Cardiac septum (tissue), 1 donor: ENCODE measurements at regions not wholly inside any gene's neighbourhood (a gene's known extent, or its start where the extent isn't known, plus 50 kb on each side); places are given as distances from the start of the nearest gene placed in this dataset.

Source experiments
- DNase-seq: peaks from one replicate; pipeline ENCODE4 v3.0.0-alpha.2; 2020; ENCODE audit warnings: low spot score
- intact Hi-C: fragments of 100-400 bp; cut with DNase I; formaldehyde crosslinking; loops from one replicate; pipeline ENCODE4 v1.14.0; 2022
- donor health status: DM: no; HTN: no; CAD: no.

DNA sequence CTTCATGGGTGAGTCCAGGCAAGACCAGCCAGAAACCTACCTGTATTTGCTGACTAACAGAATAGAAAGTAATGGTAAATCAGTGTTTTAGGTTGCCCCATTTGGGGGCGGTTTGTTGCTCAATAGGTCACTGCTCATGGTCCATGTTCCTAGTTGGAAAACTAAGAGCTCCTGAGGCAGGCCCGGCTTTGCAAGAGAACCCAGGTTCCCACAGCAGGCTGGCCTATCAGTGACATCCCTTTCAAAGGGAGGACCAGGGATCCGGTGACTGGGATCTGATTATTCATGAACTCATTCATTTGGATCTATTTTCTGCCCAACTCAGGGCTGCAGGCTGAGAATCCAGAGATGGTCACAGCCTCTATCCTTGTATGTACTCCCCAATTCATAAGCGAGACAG lies 163.9 kb downstream of the WNT7A start:
- intact Hi-C loops = no loop called here
- no peak for DNase-seq

DNA sequence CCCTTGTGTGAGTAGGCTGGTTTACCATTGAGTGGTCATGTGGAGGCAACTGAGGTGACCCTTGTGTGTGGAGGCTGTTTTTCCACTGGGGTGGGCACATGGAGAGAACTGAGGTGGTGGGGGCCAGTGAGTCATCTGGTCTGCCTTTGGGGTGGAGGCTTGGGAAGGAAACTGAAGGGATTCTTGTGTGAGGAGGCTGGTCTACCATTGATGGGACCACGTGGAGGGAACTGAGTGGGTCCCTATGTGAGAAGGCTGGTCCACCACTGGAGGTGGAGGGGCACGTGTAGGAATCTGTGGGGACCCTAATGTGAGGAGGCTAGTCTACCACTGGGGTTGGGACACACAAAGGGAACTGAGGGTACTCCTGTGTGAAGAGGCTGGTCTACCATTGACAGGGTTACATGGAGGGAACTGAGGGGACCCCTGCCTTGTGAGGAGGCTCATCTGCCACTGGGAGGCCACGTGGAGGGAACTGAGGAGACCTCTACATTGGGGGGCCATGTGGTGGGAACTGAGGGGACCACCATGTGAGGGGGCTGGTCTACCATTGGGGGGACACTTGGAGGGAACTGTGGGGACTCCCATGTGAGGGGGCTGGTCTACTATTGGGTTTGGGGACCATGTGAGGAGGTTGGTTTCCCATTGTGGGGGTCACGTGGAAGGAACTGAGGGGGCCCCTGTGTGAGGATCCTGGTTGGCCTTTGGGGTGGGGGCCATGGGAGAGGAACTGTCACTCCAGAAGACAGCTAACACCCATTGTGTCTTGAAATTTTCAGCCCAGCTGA lies 164.5 kb downstream of the WNT7A start:
- intact Hi-C loops = no loop called here
- peak; percentile 43 for DNase-seq

DNA sequence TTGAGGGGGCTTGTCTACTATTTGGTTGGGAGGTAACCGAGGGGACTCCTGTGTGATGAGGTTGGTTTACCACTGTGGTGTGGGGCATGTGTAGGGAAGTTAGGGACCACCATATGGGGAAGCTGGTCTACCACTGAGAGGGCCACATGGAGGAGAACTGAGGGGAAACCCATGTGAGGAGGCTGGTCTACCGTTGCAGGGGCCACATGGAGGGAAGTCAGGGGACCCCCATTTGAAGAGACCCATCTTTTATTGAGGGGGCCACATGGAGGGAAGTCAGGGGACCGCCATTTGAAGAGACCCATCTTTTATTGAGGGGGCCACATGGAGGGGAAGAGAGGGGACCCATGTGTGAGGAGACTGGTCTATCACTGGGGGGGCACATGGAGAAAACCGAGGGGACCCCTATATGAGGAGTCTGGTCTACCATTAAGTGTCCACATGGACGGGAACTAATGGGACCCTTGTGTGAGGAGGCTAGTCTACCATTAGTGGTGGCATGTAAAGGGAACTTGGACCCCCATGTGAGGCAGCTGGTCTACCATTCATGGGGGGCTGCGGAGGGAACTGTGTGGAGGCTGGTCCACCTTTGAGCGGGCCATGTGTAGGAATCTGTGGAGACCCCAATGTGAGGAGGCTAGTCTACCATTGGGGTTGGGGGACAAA lies 165.5 kb downstream of the FBLN2 start:
- DNase-seq = peak; percentile 14
- intact Hi-C loops = no loop called here

DNA sequence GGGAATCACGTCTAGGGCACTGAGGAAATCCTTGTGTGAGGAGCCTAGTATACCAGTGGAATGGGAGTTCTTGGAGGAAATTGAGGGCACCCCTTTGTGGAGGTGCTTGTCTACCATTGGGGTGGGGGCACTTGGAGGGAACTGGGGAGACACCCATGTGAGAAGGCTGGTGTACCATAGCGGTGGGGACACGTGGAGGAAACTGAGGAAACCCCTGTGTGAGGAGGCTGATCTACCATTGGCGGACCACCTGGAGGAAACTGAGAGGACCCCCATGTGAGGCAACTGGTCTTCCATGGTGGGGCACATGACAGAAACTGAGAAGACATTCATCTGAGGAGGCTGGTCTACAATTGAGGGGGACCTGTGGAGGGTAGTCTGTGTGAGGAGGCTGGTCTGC lies 164.5 kb downstream of the FBLN2 start:
- DNase-seq = no peak
- intact Hi-C loops = no loop called here

DNA sequence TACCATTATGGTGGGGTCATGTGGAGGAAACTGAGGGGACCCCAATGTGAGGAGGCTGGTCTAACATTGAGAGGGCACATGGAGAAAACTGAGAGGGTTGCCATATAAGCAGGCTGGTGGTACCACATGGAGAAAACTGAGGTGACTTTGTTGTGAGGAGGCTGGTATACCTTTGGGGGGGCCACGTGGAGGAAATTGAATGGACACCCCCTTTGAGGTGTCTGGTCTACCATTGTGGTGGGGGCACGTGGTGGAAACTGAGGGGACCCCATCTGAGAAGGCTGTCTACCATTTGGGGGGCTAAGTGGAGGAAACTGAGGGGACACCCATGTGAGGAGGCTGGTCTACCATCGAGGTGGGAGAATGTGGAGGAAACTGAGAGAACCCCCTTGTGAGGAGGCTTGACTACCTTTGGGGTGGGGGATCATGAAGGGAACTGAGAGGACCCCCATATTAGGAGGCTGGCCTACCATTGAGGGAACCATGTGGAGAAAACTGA lies 163.8 kb downstream of the FBLN2 start:
- intact Hi-C loops = no loop called here
- DNase-seq = peak; percentile 33

DNA sequence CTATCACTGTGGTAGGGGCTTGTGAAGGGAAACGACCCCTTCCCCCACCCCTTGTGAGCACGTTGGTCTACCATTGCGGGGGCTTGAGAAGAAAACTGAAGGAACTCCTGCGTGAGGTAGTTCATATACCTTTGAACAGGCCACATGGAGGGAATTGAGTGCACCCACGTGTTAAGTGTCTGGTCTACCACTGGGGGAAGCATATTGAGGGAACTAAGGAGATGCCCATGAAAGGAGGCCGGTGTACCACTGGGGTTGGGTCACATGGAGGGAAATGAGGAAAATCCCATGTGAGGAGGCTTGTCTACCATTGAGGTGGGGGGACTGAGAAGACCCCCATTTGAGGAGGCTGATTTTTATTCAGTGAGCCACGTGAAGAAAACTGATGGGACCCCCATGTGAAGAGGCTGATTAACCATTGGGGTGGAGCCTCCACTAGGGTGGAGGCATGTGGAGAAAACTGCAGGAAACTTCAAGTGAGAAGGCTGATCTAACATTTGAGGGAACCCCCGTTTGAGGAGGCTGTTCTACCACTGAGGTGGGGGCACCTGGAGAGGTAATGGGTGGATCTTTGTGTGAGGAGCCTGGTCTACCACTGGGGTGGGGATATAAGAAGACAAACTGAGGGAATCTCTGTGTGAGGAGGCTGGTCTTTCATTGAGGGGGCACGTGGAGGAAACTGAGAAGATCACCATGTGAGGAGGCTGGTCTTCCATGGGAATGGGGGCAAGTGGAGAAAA lies 163.2 kb downstream of the FBLN2 start:
- intact Hi-C loops = no loop called here
- peak; percentile 31 for DNase-seq

DNA sequence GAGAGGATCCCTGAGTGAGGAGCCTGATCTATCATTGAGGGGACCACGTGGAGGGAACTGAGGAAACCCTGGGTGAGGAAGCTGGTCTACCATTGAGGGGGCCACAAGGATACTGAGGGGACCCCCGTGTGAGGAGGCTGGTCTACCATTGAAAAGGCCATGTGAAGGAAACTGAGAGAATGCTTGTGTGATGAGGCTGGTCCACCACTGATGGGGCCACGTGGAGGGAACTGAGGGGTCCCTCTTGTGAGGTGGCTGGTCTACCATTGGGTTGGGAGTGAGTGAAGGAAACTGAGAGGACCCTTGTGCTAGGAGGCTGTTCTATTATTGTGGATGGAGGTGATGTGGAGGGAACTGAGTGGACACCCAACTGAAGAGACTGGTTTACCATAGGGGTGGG lies 161.3 kb downstream of the FBLN2 start:
- DNase-seq = peak; percentile 62
- intact Hi-C loops = no loop called here

DNA sequence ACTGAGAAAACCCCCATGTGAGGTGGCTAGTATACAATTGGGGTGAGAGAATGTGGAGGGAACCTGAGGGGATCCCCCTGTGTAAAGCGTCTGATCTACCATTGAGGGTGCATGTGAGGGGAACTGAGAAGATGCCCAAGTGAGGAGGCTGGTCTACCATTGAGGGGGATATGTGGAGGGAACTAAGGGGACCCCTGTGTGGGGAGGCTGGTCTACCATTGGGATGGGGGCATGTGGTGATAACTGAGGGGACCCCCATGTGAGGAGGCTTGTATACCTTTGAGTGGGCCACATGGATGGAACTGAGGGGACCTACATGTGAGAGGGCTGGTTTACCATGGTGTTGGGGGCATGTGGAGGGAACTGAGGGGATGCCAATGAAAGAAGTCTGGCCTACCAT lies 160.8 kb downstream of the FBLN2 start:
- DNase-seq = peak; percentile 50
- intact Hi-C loops = no loop called here

DNA sequence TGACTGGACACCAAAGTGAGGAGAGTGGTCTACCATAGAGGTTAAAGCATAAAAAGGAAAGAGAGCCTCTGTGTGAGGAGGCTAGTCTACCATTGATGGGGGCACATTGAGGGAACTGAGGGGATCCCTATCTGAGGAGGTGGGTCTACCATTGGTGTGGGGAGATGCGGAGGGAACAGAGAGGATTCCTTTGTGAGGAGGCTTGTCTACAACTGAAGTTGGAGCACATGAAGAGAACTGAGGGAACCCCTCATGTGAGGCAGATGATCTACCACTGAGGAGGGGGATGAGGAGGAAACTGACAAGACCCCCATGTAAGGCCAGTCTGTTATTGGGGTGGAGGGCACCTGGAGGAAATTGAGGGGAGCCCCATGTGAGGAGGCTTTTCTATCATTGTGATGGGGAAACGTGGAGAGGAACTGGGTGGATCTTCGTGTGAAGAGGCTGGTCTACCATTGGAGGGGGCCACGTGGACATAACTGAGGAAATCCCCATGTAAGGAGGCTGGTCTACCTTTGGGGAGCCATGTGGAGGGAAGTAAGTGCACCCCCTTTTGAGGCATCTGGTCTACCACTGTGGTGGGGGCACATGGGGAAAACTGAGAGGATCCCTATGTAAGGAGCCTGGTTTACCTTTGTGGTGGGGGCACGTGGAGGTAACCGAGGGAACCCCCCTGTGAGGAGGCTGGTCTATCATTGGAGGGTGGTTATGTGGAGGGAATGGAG lies 160.1 kb downstream of the FBLN2 start:
- intact Hi-C loops = no loop called here

DNA sequence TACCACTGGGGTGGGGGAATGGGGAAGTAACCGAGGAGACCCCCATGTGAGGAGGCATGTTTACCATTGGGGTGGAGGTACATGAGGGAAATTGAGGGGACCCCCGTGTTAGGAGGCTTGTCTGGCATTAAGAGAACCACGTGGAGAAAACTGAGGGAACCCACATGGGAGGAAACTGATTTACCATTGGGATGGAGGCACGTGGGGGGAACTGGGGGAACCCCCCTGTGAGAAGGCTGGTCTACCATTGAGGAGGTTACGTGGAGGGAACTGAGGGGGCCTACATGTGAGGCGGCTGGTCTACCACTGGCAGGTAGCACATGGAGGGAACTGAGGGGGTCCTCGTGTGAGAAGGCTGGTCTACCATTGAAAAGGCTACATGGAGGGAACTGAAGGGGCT lies 159.4 kb downstream of the FBLN2 start:
- intact Hi-C loops = no loop called here
- no peak for DNase-seq

More for the DNA sequence above, 160.1 kb downstream of the FBLN2 start:
- peak; percentile 36 for DNase-seq

DNA sequence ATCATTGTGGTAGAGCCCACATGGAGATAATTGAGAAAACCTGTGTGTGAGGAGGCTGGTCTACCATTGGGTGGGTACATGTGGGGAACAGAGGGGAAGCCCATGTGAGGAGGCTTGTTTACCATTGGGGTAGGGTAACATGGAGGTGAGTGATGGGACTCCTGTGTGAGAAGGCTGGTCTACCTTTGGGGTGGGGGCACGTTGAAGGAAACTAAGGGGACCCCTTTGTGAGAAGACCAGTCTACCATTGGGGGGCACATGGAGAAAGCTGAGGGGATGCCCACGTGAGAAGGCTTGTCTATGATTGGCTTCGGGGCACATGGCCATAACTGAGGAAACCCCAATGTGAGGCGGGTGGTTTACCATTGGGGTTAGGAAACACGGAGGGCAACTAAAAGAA lies 158.5 kb downstream of the FBLN2 start:
- DNase-seq = no peak

DNA sequence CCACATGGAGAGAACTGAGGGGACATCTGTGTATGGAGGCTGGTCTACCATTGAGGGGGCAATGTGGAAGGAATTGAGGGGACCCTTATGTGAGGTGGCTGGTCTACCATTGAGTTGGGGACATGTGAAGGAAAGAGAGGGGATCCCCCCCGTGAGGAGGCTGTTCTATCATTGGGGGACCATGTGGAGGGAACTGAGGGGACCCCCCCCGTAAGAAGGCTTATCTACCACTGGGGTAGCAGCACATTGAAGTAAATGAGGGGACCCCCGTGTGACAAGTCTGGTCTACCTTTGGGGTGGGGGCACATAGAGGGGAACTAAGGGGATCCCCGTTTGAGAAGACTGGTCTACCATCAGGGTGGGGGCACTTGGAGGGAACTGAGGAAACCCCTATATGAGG lies 158.0 kb downstream of the FBLN2 start:
- no peak for DNase-seq
- intact Hi-C loops = no loop called here

More for the DNA sequence above, 158.5 kb downstream of the FBLN2 start:
- intact Hi-C loops = no loop called here

DNA sequence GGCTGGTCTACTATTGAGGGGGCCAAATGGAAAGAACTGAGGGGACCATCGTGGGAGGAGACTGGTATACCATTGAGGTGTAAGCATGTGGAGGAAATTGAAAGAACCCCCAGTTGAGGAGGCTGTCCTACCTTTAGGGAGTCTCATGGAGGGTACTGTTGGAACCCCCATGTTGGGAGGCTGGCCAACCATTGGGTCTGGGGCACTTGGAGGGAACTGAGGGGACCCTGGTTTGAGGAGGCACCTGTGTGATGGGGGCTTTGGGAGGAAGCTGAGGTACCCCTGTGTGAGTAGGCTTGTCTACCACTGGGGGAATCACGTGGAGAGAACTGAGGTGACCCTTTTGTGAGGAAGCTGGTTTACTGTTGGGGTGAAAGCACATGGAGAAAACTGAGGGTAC lies 157.5 kb downstream of the FBLN2 start:
- peak; percentile 33 for DNase-seq
- intact Hi-C loops = no loop called here

DNA sequence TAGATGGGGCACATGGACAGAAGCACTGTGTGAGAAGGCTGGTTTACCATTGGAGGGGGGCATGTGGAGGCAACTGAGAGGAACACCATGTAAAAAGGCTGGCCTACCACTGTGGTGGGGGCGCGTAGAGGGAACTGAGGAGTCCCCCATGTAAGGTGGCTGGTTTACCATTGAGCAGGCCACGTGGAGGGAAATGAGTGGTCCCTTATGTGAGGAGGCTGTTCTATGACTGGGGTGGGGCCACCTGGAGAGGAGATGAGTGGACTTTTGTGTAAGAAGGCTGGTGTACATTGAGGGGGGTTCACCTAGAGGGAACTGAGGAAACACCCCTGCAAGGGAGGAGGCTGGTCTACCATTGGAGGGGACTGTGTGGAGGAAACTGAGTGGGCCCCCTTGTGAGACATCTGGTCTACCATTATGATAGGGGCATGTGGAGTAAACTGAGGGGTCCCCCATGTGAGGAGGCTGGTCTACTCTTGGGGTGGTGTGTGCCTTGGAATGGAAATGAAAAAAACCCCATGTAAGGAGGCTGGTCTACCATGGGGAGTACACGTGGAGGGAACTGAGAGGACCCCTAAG lies 156.9 kb downstream of the FBLN2 start:
- peak; percentile 43 for DNase-seq
- intact Hi-C loops = no loop called here

DNA sequence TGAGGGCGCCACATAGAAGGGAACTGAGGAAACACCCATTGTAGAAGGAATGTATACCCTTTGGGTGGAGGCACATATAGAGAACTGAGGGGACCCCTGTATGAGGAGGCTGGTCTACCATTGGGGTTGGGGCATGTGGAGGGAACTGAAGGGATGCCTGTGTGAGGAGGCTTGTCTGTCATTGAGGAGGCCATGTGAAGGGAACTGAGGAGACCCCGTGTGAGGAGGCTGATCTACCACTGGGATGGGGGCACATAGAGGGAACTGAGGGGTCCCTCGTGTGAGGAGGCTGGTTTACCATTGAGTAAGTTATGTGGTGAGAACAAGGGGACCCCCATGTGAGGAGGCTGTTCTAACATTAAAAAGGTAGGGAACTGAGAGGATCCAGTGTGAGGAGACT lies 156.1 kb downstream of the FBLN2 start:
- intact Hi-C loops = no loop called here
- peak; percentile 51 for DNase-seq

DNA sequence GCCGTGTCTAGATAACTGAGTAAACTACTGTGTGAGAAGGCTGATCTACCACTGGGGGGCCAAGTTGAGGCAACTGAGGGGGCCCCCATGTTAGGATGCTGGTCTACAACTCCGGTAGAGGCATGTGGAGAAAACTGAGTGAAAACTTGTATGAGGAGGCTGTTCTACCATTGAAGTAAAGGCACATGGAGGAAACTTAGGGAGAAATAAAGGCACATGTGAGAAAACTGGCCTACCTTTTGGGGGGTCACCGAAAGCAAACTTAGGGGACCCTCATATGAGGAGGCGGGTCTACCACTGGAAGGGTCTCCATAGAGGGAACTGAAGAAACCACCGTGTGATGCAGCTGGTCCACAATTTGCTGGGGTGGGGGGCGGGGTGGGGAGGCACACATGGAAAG lies 155.2 kb downstream of the FBLN2 start:
- intact Hi-C loops = no loop called here
- DNase-seq = peak; percentile 54

DNA sequence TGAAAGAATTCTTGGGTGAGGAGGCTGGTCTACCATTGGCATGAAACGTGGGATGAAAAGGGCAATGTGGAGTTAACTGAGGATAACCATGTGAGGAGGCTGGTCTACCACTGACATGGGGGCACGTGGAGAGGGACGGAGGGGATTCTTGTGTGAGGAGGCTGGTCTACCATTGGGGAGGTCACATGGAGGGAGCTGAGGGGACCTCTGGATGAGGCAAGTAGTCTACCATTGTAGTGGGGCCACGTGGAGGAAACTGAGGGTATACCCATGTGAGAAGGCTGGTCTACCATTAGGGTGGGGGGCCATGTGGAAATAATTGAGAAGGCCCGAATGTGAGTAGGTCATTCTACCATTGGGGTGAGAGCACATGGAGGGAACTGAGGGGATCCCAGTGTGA lies 154.1 kb downstream of the FBLN2 start:
- intact Hi-C loops = no loop called here
- DNase-seq = peak; percentile 24

DNA sequence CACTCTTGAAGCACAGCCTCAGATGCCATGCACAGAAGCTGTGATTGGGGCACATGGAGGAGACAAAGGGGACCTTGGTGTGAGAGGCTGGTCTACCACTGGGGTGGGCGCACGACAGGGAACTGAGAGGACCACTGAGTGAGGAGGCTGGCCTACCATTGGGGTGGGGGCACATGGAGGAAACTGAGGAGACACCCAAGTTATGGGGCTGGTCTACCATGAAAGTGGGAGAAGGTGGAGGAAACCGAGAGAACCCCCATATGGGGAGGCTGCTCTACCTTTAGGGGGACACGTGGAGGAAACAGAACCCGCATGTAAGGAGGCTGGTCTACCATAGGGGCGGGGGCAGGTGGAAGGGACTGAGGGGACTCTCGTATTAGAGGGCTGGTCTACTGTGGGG lies 153.4 kb downstream of the FBLN2 start:
- intact Hi-C loops = no loop called here
- peak; percentile 10 for DNase-seq

DNA sequence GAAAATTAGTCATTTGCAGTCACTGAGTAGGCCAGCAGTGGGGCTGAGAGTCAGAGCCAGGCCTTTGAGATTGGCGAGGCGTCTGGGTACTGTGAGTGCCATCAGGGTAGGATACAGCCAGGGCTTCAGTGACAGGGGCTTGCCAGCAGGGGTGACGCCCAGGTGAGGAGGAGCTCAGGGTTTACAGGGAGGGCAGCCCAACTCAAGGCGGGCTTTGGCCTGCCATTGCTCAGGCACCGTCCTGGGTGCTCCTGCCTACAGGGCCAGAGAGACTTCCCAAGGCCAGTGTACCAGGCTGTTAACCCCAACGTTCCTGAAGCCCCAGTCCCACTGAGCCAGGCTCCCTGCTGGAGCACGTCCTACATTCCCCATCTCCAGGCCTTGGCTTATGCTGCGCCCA lies 152.0 kb downstream of the FBLN2 start:
- intact Hi-C loops = no loop called here
- peak; percentile 24 for DNase-seq
